ENCODE measurements at regions not wholly inside any gene's neighbourhood (a gene's known extent, or its start where the extent isn't known, plus 50 kb on each side); places are given as distances from the start of the nearest gene placed in this dataset.

DNA sequence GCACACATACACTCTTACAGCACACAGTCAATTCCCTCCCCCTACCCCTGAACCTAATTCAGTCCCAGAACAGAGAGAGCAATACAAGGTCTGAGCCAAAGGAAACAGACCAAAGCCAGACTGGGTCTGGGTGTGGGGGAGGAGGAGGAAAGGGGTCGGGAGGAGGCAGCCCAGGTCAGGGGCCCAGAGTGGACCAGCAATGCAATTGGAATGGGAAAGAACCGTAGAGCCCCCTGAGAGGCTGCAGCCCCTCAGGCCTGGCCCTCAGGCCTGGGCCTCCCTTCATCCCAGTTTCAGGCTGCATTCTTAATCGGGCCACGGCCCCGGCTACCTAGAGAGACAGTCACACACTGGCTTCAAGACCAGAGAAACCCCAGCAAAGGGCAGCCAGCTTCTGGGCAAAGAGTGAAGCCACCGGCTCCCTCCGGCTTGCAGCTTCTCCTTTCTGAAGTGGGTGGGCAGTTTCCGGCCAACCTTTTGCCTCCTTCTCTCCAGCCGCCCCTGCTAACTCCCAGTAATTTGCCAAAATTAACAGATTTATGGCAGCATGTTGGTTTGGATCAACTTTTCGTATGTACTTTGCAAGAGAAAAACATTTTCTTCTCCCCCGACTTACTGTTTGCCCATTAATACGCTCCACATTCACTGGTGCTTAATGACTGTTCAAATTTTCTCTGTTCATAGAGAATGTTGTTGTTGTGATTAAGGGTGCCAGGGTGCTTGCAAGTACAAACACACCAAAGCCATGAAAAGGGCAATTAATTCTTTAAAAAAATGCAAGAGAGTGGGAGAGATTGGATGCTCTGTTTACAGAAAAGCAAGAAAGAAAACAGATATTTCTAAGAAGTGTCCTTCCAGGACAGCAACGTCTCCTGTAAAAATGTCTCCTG lies 488.3 kb downstream of the MN1 start:
- H3K4me1 ChIP-seq (ENCODE audit: low read length), result no peaks in the 10 kb centered on the region
- TF ChIP-seq, protein P1, sequence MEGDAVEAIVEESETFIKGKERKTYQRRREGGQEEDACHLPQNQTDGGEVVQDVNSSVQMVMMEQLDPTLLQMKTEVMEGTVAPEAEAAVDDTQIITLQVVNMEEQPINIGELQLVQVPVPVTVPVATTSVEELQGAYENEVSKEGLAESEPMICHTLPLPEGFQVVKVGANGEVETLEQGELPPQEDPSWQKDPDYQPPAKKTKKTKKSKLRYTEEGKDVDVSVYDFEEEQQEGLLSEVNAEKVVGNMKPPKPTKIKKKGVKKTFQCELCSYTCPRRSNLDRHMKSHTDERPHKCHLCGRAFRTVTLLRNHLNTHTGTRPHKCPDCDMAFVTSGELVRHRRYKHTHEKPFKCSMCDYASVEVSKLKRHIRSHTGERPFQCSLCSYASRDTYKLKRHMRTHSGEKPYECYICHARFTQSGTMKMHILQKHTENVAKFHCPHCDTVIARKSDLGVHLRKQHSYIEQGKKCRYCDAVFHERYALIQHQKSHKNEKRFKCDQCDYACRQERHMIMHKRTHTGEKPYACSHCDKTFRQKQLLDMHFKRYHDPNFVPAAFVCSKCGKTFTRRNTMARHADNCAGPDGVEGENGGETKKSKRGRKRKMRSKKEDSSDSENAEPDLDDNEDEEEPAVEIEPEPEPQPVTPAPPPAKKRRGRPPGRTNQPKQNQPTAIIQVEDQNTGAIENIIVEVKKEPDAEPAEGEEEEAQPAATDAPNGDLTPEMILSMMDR (IDR thresholded peaks at IDR 0.05; ENCODE audit: low read depth, low read length), result no peak
- no peak for TF ChIP-seq EZH2phosphoT487 (IDR thresholded peaks at IDR 0.05; ENCODE audit: low read depth)

DNA sequence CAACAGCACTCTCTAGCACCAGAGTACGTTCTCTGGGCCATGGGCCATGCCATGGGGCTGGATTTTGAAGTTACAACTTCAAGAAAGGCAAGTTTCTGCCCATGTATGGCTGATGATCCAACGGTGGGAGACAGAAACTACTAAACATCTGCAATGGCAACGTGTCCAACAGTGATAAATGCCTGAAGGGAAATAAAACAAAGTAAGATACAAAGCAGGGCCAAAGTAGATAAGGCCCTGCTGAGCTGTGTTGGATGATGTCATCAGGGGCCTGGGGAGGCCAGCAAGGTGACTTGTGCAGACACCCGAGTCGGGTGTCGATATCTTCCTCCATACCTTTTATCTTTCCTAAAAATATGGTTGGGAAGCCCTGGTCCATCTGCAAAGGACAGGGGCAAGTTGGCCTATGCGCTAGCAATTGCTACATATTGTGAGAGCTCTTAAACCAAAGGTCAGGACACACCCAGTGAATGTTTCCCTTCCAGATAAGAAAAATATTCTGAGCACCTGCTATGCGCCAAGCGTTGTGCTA lies 487.2 kb downstream of the MN1 start:
- no peak overlapping the region for H3K27ac ChIP-seq (ENCODE audit: low read length)
- H3K9me3 ChIP-seq (ENCODE audit: insufficient read depth, low read length), result no peaks in the 10 kb centered on the region
- H4K20me1 ChIP-seq (ENCODE audit: insufficient read depth, low read length), result no peaks in the 10 kb centered on the region
- H2AFZ ChIP-seq (ENCODE audit: low read depth, low read length), result no peak overlapping the region
- no peak overlapping the region for H3K9ac ChIP-seq (ENCODE audit: low read length)
- H3K4me2 ChIP-seq (ENCODE audit: low read length), result no peak overlapping the region
- no peaks in the 10 kb centered on the region for H3K4me1 ChIP-seq (ENCODE audit: low read length)
- no peaks in the 10 kb centered on the region for H3K36me3 ChIP-seq (replicated peaks; ENCODE audit: low read depth, low read length)
- H3K4me3 ChIP-seq (ENCODE audit: low read length), result no peak overlapping the region
- TF ChIP-seq, protein P1 (IDR thresholded peaks at IDR 0.05; ENCODE audit: low read depth, low read length), result no peak
- TF ChIP-seq EZH2phosphoT487 (IDR thresholded peaks at IDR 0.05; ENCODE audit: low read depth), result no peak
- peaks cover 18% of the 10 kb centered on the region for H3K27me3 ChIP-seq (ENCODE audit: low read depth, low read length)
- H3K79me2 ChIP-seq (ENCODE audit: low read length), result no peaks in the 10 kb centered on the region

More for the DNA sequence above, 488.3 kb downstream of the MN1 start:
- no peaks in the 10 kb centered on the region for H3K36me3 ChIP-seq (replicated peaks; ENCODE audit: low read depth, low read length)
- no peak overlapping the region for H3K4me3 ChIP-seq (ENCODE audit: low read length)
- no peak overlapping the region for H3K9ac ChIP-seq (ENCODE audit: low read length)
- H3K4me2 ChIP-seq (ENCODE audit: low read length), result no peak overlapping the region
- H4K20me1 ChIP-seq (ENCODE audit: insufficient read depth, low read length), result no peaks in the 10 kb centered on the region
- H3K27ac ChIP-seq (ENCODE audit: low read length), result no peak overlapping the region
- H2AFZ ChIP-seq (ENCODE audit: low read depth, low read length), result no peak overlapping the region
- H3K79me2 ChIP-seq (ENCODE audit: low read length), result no peaks in the 10 kb centered on the region
- no peaks in the 10 kb centered on the region for H3K9me3 ChIP-seq (ENCODE audit: insufficient read depth, low read length)
- peaks cover 8% of the 10 kb centered on the region for H3K27me3 ChIP-seq (ENCODE audit: low read depth, low read length)

DNA sequence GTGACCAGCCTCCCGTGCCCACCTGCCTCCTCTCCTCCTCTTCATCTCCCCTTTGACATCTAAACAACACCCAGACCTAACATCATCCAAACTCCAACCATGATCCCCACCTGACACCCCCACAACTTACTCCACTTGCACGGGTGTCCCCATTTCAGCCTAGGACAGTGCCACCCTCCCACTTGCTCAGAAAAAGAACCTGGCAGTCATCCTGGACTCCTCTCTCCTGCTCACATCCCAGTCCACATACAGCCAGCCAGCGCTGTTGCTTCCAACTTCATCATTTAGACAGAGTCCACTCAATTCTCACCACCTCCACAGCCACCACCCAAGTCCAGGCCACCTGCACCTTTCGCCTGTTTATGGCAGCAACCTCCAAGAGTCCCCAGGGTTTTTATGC lies 485.7 kb downstream of the MN1 start:
- Histone ChIP-seq H2AFZ (ENCODE audit: low read depth, low read length) (no peak overlapping the region), H3K4me1 (ENCODE audit: low read length) (no peaks in the 10 kb centered on the region), H3K27me3 (ENCODE audit: low read depth, low read length) (peaks cover 20% of the 10 kb centered on the region), H3K9me3 (ENCODE audit: insufficient read depth, low read length) (no peaks in the 10 kb centered on the region), H3K79me2 (ENCODE audit: low read length) (no peaks in the 10 kb centered on the region), H3K4me3 (ENCODE audit: low read length) (no peak overlapping the region), H3K36me3 (replicated peaks; ENCODE audit: low read depth, low read length) (no peaks in the 10 kb centered on the region), H4K20me1 (ENCODE audit: insufficient read depth, low read length) (no peaks in the 10 kb centered on the region), H3K9ac (ENCODE audit: low read length) (no peak overlapping the region), H3K4me2 (ENCODE audit: low read length) (no peak overlapping the region), H3K27ac (ENCODE audit: low read length) (no peak overlapping the region)
- no peak for TF ChIP-seq EZH2phosphoT487 (IDR thresholded peaks at IDR 0.05; ENCODE audit: low read depth)
- TF ChIP-seq, protein P1 (IDR thresholded peaks at IDR 0.05; ENCODE audit: low read depth, low read length), result no peak

DNA sequence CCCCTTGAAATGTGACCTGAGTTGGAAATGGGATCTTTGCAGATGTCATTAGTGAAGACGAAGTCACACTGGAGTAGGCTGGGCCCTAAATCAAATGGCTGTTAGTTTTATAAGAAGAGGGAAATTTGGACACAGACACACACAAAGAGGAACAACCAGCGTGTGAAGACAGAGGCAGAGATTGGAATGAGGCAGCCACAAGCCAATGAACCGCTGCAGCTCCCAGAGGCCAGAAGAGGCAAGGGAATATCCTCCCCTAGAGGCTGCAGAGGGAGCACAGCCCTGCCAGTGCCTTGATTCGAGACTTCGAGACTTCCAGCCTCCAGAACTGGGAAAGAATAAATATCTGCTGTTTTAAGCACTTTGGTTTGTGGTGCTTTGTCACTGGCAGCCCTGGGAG lies 484.5 kb downstream of the MN1 start:
- no peak overlapping the region for H3K4me3 ChIP-seq (ENCODE audit: low read length)
- no peaks in the 10 kb centered on the region for H3K9me3 ChIP-seq (ENCODE audit: insufficient read depth, low read length)
- no peaks in the 10 kb centered on the region for H3K4me1 ChIP-seq (ENCODE audit: low read length)
- H3K36me3 ChIP-seq (replicated peaks; ENCODE audit: low read depth, low read length), result no peaks in the 10 kb centered on the region
- H3K9ac ChIP-seq (ENCODE audit: low read length), result no peak overlapping the region
- peaks cover 20% of the 10 kb centered on the region for H3K27me3 ChIP-seq (ENCODE audit: low read depth, low read length)
- no peak overlapping the region for H3K4me2 ChIP-seq (ENCODE audit: low read length)
- TF ChIP-seq, protein P1 (IDR thresholded peaks at IDR 0.05; ENCODE audit: low read depth, low read length), result no peak
- H3K79me2 ChIP-seq (ENCODE audit: low read length), result no peaks in the 10 kb centered on the region
- H2AFZ ChIP-seq (ENCODE audit: low read depth, low read length), result no peak overlapping the region
- H4K20me1 ChIP-seq (ENCODE audit: insufficient read depth, low read length), result no peaks in the 10 kb centered on the region
- no peak overlapping the region for H3K27ac ChIP-seq (ENCODE audit: low read length)
